Fibroblast of lung (primary cell): ENCODE measurements at regions not wholly inside any gene's neighbourhood (a gene's known extent, or its start where the extent isn't known, plus 50 kb on each side); places are given as distances from the start of the nearest gene placed in this dataset.

Source experiments
- DNase-seq, 2 donors: peaks; one replicate each; pipeline versions ENCODE4 v3.0.0 to v3.0.0-alpha.2; 2010; ENCODE audit warnings: low read depth in 2 of 2
- H2AFZ ChIP-seq: 2 replicates; pipeline ENCODE4 v1.5.1; 2012; ENCODE audit warnings: low read length, control low read depth, inconsistent platforms
- H3K27ac ChIP-seq: 2 replicates; pipeline ENCODE4 v1.5.1; 2011; ENCODE audit warnings: low read length, control low read depth; ENCODE audit not compliant: insufficient read depth
- H3K27me3 ChIP-seq: 2 replicates; pipeline ENCODE4 v1.5.1; 2011; ENCODE audit warnings: mild to moderate bottlenecking, low read length; ENCODE audit not compliant: control insufficient read depth, insufficient read depth
- H3K36me3 ChIP-seq: 2 replicates; pipeline ENCODE4 v1.5.1; 2011; ENCODE audit warnings: low read length; ENCODE audit not compliant: control insufficient read depth, insufficient read depth
- H3K4me1 ChIP-seq: 2 replicates; pipeline ENCODE4 v1.5.1; 2011; ENCODE audit warnings: low read length; ENCODE audit not compliant: control insufficient read depth, insufficient read depth; ENCODE audit errors: extremely low read depth
- H3K4me2 ChIP-seq: 2 replicates; pipeline ENCODE4 v1.5.1; 2011; ENCODE audit warnings: low read length, control low read depth; ENCODE audit not compliant: insufficient read depth; ENCODE audit errors: extremely low read depth
- H3K4me3 ChIP-seq, 4 experiments: fragments of 200-600 bp in 1 of 4; sonication (generic) in 1 of 4; replicated peaks in 1 of 4; 2 replicates each; pipeline ENCODE4 v1.5.1; 2011 to 2016; ENCODE audit warnings: low read length in 4 of 4, low read depth in 3 of 4, mild to moderate bottlenecking in 3 of 4, control low read depth in 2 of 4, inconsistent platforms in 1 of 4, mixed read lengths in 1 of 4; ENCODE audit not compliant: insufficient read depth in 1 of 4; ENCODE audit errors: control extremely low read depth in 1 of 4
- H3K79me2 ChIP-seq: 2 replicates; pipeline ENCODE4 v1.5.1; 2012; ENCODE audit warnings: mild to moderate bottlenecking, low read length, inconsistent platforms; ENCODE audit not compliant: control insufficient read depth, insufficient read depth
- H3K9ac ChIP-seq: 2 replicates; pipeline ENCODE4 v1.5.1; 2011; ENCODE audit warnings: mild to moderate bottlenecking, low read length, control low read depth; ENCODE audit not compliant: insufficient read depth
- H3K9me3 ChIP-seq: 2 replicates; pipeline ENCODE4 v1.5.1; 2012; ENCODE audit warnings: low read depth, low read length; ENCODE audit not compliant: control insufficient read depth, insufficient read depth
- H4K20me1 ChIP-seq: 2 replicates; pipeline ENCODE4 v1.5.1; 2011; ENCODE audit warnings: low read length; ENCODE audit not compliant: control insufficient read depth, insufficient read depth; ENCODE audit errors: extremely low read depth
- CTCF ChIP-seq, 2 donors: IDR thresholded peaks in 1 of 2; conservative IDR thresholded peaks in 1 of 2; 1 replicate in 1 of 2; 2 replicates in 1 of 2; pipeline ENCODE4 v1.5.1; 2011 to 2012; ENCODE audit warnings: low read length in 2 of 2, control low read depth in 1 of 2, inconsistent platforms in 1 of 2, low read depth in 1 of 2, mild to moderate bottlenecking in 1 of 2
- EZH2 ChIP-seq: IDR thresholded peaks from 2 replicates; pipeline ENCODE4 v1.5.1; 2012; ENCODE audit warnings: low read length, control low read depth, mild to moderate bottlenecking; ENCODE audit errors: missing control alignments

GRCh38 chr5:61687371-61687770 lies 355.3 kb downstream of the ZSWIM6 start:
- Histone ChIP-seq H3K9ac (no peak overlapping the region), H3K27me3 (peaks cover 2% of the 10 kb centered on the region), H3K27ac (no peak overlapping the region), H3K9me3 (no peaks in the 10 kb centered on the region), H3K79me2 (no peaks in the 10 kb centered on the region), H3K36me3 (no peaks in the 10 kb centered on the region), H3K4me1 (no peaks in the 10 kb centered on the region), H3K4me2 (no peak overlapping the region), H4K20me1 (no peaks in the 10 kb centered on the region), H3K4me3 (no peak overlapping the region), H2AFZ (no peak overlapping the region)
- TF ChIP-seq EZH2 (no peak), CTCF (conservative IDR thresholded peaks at IDR 0.05 in 1 of 2, IDR thresholded peaks at IDR 0.05 in 1 of 2; ENCODE audit: low read depth in 1 of 2, low read length in 2 of 2) (no peak)
- DNase-seq = peak in 1 of 2 donors; percentile 50

- Histone ChIP-seq H4K20me1 (no peaks in the 10 kb centered on the region), H3K36me3 (no peaks in the 10 kb centered on the region), H2AFZ (no peak overlapping the region), H3K27ac (no peak overlapping the region), H3K4me3 (no peak overlapping the region), H3K79me2 (no peaks in the 10 kb centered on the region), H3K4me2 (no peak overlapping the region), H3K9me3 (no peaks in the 10 kb centered on the region), H3K27me3 (peaks cover 2% of the 10 kb centered on the region), H3K4me1 (no peaks in the 10 kb centered on the region), H3K9ac (no peak overlapping the region)
- TF ChIP-seq EZH2 = no peak
- TF ChIP-seq CTCF (conservative IDR thresholded peaks at IDR 0.05 in 1 of 2, IDR thresholded peaks at IDR 0.05 in 1 of 2; ENCODE audit: low read depth in 1 of 2, low read length in 2 of 2) = no peak
- no peak for DNase-seq
These were observed 357.2 kb downstream of the ZSWIM6 start for GRCh38 chr5:61689153-61689846.

GRCh38 chr5:61697809-61698558 lies 365.9 kb downstream of the ZSWIM6 start:
- H4K20me1 ChIP-seq = no peaks in the 10 kb centered on the region

More at GRCh38 chr5:61697809-61698558, 365.9 kb downstream of the ZSWIM6 start:
- Histone ChIP-seq H3K9ac (no peak overlapping the region), H3K36me3 (no peaks in the 10 kb centered on the region), H2AFZ (no peak overlapping the region), H3K4me1 (no peaks in the 10 kb centered on the region), H3K9me3 (no peaks in the 10 kb centered on the region), H3K27ac (no peak overlapping the region), H3K4me3 (no peak overlapping the region), H3K79me2 (no peaks in the 10 kb centered on the region), H3K27me3 (no peaks in the 10 kb centered on the region), H3K4me2 (no peak overlapping the region)
- no peak for DNase-seq
- no peak for TF ChIP-seq EZH2
- no peak for TF ChIP-seq CTCF (conservative IDR thresholded peaks at IDR 0.05 in 1 of 2, IDR thresholded peaks at IDR 0.05 in 1 of 2; ENCODE audit: low read depth in 1 of 2, low read length in 2 of 2)
